ENCODE measurements at regions not wholly inside any gene's neighbourhood (a gene's known extent, or its start where the extent isn't known, plus 50 kb on each side); places are given as distances from the start of the nearest gene placed in this dataset.

DNA sequence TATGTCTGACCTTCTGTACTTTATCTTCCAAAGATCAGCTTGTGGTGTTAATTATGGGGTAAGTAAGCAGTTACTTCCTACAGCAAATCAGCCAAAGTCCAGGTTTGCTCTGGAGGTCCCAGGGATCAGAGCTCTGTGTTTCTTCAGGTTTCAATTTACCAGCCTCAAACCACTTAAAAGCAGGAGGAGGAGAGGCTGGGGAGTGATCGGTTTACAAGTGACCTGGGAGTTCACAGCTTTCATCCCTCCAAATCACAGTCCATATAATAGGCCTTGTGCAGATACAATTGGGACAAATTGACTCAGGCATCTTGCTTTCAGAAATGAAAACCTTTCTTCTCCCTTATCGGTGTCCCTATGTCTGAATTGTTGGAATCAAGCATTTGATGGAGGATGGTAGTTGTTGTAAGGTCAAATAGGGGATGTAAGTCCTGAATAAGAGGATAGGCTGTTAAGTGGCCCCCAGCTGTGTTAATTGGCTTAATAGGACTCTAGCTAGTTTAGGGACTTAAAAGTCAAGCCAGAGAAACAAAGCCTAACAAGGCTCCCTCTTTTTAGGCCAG lies 188.0 kb upstream of the NT5C1B start (continued):
- TF ChIP-seq ZNF169 (tag by site-specific recombination; IDR thresholded peaks at IDR 0.05): no peak
- TF ChIP-seq PRDM4 (tag by site-specific recombination; IDR thresholded peaks at IDR 0.05): 0 out of 2 replicates have a peak, but pooled peaks have one; percentile 14
- TF ChIP-seq ZNF664 (tag by site-specific recombination; IDR thresholded peaks at IDR 0.05): no peak
- TF ChIP-seq TCF7L2 (IDR thresholded peaks at IDR 0.05; ENCODE audit: borderline replicate concordance, low read depth, low read length): peak; percentile 91
- no peak for TF ChIP-seq ZNF24 (tag by site-specific recombination; IDR thresholded peaks at IDR 0.05)
- TF ChIP-seq ZFHX2 (tag by site-specific recombination; conservative IDR thresholded peaks at IDR 0.05): no peak
- TF ChIP-seq, protein P1, sequence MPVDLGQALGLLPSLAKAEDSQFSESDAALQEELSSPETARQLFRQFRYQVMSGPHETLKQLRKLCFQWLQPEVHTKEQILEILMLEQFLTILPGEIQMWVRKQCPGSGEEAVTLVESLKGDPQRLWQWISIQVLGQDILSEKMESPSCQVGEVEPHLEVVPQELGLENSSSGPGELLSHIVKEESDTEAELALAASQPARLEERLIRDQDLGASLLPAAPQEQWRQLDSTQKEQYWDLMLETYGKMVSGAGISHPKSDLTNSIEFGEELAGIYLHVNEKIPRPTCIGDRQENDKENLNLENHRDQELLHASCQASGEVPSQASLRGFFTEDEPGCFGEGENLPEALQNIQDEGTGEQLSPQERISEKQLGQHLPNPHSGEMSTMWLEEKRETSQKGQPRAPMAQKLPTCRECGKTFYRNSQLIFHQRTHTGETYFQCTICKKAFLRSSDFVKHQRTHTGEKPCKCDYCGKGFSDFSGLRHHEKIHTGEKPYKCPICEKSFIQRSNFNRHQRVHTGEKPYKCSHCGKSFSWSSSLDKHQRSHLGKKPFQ (tag by site-specific recombination; IDR thresholded peaks at IDR 0.05): 0 out of 2 replicates have a peak, but pooled peaks have one; percentile 33
- TF ChIP-seq, protein P2, sequence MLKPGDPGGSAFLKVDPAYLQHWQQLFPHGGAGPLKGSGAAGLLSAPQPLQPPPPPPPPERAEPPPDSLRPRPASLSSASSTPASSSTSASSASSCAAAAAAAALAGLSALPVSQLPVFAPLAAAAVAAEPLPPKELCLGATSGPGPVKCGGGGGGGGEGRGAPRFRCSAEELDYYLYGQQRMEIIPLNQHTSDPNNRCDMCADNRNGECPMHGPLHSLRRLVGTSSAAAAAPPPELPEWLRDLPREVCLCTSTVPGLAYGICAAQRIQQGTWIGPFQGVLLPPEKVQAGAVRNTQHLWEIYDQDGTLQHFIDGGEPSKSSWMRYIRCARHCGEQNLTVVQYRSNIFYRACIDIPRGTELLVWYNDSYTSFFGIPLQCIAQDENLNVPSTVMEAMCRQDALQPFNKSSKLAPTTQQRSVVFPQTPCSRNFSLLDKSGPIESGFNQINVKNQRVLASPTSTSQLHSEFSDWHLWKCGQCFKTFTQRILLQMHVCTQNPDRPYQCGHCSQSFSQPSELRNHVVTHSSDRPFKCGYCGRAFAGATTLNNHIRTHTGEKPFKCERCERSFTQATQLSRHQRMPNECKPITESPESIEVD (tag by site-specific recombination; IDR thresholded peaks at IDR 0.05): 0 out of 2 replicates have a peak, but pooled peaks have one; percentile 8

GRCh38 chr2:18771212-18771611 lies 181.8 kb upstream of the NT5C1B start:
- Histone ChIP-seq H3K4me1 (ENCODE audit: control insufficient read depth, insufficient read depth, low read length) (no peaks in the 10 kb centered on the region), H3K4me3 (ENCODE audit: low read depth, low read length) (no peak overlapping the region), H3K9me3 (ENCODE audit: control insufficient read depth, insufficient read depth, low read depth, low read length) (no peaks in the 10 kb centered on the region), H3K36me3 (ENCODE audit: control insufficient read depth in 2 of 2, insufficient read depth in 1 of 2, low read length in 2 of 2) (no peaks in the 10 kb centered on the region), H3K27ac (ENCODE audit: extremely low read depth, low read depth, low read length) (no peak overlapping the region)
- POLR2A ChIA-PET: no interaction called here
- CTCF ChIA-PET: no interaction called here
- TF ChIP-seq ZNF558 (tag by site-specific recombination; IDR thresholded peaks at IDR 0.05): no peak
- TF ChIP-seq PRDM10 (tag by site-specific recombination; IDR thresholded peaks at IDR 0.05): no peak
- TF ChIP-seq ZNF266 (tag by site-specific recombination; IDR thresholded peaks at IDR 0.05; ENCODE audit: low read depth): no peak
- TF ChIP-seq, protein P3, sequence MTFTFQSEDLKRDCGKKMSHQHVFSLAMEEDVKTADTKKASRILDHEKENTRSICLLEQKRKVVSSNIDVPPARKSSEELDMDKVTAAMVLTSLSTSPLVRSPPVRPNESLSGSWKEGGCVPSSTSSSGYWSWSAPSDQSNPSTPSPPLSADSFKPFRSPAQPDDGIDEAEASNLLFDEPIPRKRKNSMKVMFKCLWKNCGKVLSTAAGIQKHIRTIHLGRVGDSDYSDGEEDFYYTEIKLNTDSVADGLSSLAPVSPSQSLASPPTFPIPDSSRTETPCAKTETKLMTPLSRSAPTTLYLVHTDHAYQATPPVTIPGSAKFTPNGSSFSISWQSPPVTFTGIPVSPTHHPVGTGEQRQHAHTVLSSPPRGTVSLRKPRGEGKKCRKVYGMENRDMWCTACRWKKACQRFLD (tag by site-specific recombination; IDR thresholded peaks at IDR 0.05): no peak
- no peak for TF ChIP-seq HOXA7 (CRISPR knock-in tag; IDR thresholded peaks at IDR 0.05; ENCODE audit: borderline replicate concordance)
- TF ChIP-seq REPIN1 (tag by site-specific recombination; IDR thresholded peaks at IDR 0.05; ENCODE audit: low read depth): no peak
- no peak for TF ChIP-seq ZNF335 (tag by site-specific recombination; conservative IDR thresholded peaks at IDR 0.05)
- TF ChIP-seq SP2 (tag by site-specific recombination; IDR thresholded peaks at IDR 0.05): no peak
- no peak for TF ChIP-seq ZNF37A (tag by site-specific recombination; IDR thresholded peaks at IDR 0.05)
- no peak for TF ChIP-seq ZNF654 (tag by site-specific recombination; IDR thresholded peaks at IDR 0.05; ENCODE audit: low read depth)
- TF ChIP-seq KLF10 (tag by site-specific recombination; IDR thresholded peaks at IDR 0.05): no peak
- TF ChIP-seq SETDB1 (IDR thresholded peaks at IDR 0.05; ENCODE audit: insufficient read length, low read length): no peak
- TF ChIP-seq ZNF311 (tag by site-specific recombination; IDR thresholded peaks at IDR 0.05; ENCODE audit: borderline replicate concordance): no peak
- no peak for TF ChIP-seq ZNF341 (tag by site-specific recombination; IDR thresholded peaks at IDR 0.05; ENCODE audit: low read depth)

Measured in HEK293 (cell line).